Panc1 (cell line): ENCODE measurements at regions not wholly inside any gene's neighbourhood (a gene's known extent, or its start where the extent isn't known, plus 50 kb on each side); places are given as distances from the start of the nearest gene placed in this dataset.

Experiments
- TF ChIP-seq, protein P1 (sequence below), 2 experiments: IDR thresholded peaks; 2 replicates each; pipeline ENCODE4 v1.6.1; 2011 to 2012; ENCODE audit warnings: low read depth in 2 of 2, control low read depth in 1 of 2, low read length in 1 of 2, mild to moderate bottlenecking in 1 of 2, moderate library complexity in 1 of 2; ENCODE audit not compliant: insufficient read depth in 1 of 2
- TF ChIP-seq, protein P2 (sequence below): fragments of 450-650 bp; IDR thresholded peaks from 2 replicates; pipeline ENCODE4 v1.5.1; 2017; ENCODE audit warnings: mild to moderate bottlenecking

DNA sequence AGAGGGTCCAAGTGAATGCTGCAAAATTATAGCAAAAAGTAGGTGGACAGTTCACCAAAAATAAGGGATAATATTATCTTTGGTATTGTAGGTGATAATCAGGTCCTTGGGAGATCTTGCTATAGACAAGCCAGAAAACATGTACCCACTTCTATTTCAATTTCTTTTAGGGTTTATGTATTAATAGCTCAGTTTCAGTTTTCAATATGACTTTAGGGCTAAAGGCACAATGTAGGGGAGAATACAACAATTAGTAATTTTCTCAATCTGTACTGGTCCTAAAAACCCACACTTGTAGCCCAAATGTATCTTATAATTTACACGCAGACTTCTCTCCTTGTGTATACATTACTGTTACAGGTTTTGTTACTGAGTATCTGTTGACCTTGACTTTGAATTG, 307.0 kb upstream of the ID4 start:
- TF ChIP-seq, protein P1, sequence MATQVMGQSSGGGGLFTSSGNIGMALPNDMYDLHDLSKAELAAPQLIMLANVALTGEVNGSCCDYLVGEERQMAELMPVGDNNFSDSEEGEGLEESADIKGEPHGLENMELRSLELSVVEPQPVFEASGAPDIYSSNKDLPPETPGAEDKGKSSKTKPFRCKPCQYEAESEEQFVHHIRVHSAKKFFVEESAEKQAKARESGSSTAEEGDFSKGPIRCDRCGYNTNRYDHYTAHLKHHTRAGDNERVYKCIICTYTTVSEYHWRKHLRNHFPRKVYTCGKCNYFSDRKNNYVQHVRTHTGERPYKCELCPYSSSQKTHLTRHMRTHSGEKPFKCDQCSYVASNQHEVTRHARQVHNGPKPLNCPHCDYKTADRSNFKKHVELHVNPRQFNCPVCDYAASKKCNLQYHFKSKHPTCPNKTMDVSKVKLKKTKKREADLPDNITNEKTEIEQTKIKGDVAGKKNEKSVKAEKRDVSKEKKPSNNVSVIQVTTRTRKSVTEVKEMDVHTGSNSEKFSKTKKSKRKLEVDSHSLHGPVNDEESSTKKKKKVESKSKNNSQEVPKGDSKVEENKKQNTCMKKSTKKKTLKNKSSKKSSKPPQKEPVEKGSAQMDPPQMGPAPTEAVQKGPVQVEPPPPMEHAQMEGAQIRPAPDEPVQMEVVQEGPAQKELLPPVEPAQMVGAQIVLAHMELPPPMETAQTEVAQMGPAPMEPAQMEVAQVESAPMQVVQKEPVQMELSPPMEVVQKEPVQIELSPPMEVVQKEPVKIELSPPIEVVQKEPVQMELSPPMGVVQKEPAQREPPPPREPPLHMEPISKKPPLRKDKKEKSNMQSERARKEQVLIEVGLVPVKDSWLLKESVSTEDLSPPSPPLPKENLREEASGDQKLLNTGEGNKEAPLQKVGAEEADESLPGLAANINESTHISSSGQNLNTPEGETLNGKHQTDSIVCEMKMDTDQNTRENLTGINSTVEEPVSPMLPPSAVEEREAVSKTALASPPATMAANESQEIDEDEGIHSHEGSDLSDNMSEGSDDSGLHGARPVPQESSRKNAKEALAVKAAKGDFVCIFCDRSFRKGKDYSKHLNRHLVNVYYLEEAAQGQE (IDR thresholded peaks at IDR 0.05; ENCODE audit: insufficient read depth in 1 of 2, low read depth in 2 of 2, low read length in 1 of 2) = no peak
- TF ChIP-seq, protein P2, sequence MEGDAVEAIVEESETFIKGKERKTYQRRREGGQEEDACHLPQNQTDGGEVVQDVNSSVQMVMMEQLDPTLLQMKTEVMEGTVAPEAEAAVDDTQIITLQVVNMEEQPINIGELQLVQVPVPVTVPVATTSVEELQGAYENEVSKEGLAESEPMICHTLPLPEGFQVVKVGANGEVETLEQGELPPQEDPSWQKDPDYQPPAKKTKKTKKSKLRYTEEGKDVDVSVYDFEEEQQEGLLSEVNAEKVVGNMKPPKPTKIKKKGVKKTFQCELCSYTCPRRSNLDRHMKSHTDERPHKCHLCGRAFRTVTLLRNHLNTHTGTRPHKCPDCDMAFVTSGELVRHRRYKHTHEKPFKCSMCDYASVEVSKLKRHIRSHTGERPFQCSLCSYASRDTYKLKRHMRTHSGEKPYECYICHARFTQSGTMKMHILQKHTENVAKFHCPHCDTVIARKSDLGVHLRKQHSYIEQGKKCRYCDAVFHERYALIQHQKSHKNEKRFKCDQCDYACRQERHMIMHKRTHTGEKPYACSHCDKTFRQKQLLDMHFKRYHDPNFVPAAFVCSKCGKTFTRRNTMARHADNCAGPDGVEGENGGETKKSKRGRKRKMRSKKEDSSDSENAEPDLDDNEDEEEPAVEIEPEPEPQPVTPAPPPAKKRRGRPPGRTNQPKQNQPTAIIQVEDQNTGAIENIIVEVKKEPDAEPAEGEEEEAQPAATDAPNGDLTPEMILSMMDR = no peak
